GM18907 (cell line): ENCODE measurements at regions not wholly inside any gene's neighbourhood (a gene's known extent, or its start where the extent isn't known, plus 50 kb on each side); places are given as distances from the start of the nearest gene placed in this dataset.

Experiments
- ATAC-seq: cut with Tn5 transposase; IDR thresholded peaks from one replicate; pipeline ENCODE4 v1.9.1; 2021; ENCODE audit warnings: mild to moderate bottlenecking, moderate library complexity; ENCODE audit not compliant: unreplicated experiment

DNA sequence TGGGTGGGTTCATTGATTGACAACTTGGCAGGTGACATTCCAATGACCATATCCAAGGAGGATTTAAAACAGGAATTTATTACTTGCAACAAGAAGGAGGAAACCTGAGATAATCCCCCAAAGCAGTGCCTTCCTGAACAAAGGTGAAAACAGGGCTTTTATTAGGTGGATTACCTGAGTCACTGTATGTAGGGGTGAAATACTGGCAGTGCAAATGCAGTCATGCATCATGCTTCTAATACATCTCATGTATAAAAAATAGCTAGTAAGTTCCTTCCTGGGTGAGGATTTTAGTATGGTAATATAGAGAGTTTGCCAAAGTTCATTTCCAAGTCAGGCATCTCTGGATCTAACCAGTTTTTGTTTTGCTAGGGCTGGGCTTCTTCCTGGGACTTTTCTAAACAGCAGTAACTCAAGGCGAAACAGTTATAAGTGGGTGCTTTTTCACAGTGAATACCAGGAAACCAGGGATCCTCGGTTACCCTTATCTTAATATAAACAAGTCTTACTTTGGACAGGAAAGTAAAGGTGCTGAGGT is 583.4 kb upstream of the LRRTM1 start:
- no peak for ATAC-seq

DNA sequence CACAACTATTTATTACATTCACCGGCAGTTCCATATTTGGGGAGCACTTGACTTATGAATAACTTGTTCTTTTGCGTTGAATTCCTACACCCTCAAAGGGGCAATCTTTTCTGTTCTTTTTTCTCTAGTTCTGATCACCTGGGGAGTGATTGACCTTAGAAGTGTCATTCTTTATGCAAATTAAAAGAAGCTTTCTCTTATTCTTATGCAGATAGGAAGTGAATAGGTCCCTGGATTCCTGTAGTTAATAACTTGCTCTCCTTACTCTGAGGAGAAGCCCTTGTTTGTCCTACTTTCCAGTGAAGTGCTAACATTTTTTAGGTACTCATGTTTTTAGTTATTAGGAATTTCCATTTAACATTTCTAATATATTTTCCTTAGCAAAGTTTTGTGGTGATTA is 569.8 kb upstream of the LRRTM1 start:
- ATAC-seq = no peak

DNA sequence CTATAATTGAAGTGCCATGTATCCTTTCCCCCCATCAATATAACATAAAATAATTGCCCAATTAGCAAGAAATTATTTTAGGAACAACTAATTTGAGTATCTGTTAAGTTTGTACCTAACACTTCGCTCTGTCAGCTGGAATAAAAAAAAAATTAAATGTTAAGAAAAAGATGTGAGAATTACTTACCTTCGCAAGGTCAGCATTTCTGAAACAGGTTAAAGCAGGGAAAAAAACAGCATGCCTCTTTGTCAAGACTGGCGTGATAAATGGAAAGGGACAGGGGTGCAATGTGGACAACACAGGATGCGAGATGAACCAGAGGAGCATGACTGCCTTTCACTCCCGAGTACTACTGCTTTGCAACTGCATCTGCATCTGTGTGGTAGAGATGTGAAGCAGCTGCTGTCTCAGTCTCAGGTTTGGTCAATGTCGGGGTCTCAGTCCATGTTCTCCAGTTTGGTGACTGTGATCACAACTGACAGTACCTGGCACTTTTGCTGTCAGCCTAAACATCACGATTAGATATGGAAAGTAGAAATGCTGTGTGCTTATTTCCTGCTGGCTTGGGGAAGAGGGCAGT is 565.4 kb upstream of the LRRTM1 start:
- no peak for ATAC-seq

DNA sequence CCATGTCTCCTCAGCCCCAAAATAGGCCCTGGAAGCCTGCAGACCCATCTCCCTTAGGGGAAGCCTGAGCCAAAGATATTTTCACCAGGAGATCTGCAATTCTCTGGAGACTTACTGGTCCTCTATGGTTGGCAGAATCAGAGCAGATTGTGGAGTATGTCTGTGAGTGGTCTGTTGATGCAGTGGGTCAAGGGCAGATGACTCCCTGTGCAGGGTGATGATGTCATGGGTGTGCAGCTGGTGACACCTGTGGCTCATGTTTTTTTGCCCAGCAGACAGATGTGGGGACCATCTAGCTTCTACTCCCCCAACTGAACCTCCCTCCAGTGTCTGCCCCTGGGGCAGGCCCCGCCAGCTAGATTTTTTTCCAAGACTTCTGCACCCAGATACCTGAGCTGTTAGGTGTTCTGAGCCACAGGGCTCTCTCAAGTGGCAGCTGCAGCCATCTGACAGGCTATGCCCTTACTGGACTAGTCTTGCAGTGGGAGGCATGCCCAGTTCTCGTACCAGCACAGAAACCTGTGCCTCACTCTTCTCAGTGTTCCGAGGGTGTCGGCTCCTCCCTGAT is 558.7 kb upstream of the LRRTM1 start:
- ATAC-seq = no peak

DNA sequence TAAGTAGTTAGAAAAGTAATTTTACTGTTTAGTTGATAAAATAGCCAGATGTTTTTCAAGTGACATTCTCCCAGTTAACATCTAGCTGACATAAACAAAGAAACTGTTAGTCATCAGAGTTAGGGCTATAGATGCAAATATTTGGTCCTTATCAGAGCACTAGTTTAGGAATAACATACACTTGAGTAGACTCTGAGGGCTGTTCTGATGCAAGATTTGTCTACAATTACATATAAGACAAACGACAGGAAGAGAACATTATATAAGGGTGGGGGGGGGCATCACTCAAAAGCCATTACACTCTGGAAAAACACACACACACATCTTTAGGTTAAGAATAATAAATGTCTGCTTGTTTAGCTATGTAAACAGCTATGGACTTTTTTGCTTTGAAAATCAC is 554.4 kb upstream of the LRRTM1 start:
- ATAC-seq = no peak

DNA sequence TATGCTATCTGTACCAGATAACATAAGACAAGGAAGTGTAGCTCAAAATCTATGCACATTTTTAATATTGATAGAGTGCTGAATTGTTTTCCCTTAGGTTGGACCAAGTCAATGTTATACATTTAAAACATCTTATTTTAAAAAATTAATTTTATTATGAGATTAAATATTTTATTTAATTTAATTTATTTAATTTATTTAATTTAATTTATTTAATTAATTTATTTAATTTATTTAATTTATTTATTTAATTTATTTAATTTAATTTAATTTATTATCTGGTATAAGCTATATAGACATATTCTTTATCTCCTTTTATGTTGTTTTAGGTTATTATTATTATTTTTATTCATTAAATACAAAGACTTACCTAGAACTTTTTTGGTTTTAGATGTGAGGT is 551.7 kb upstream of the LRRTM1 start:
- no peak for ATAC-seq

DNA sequence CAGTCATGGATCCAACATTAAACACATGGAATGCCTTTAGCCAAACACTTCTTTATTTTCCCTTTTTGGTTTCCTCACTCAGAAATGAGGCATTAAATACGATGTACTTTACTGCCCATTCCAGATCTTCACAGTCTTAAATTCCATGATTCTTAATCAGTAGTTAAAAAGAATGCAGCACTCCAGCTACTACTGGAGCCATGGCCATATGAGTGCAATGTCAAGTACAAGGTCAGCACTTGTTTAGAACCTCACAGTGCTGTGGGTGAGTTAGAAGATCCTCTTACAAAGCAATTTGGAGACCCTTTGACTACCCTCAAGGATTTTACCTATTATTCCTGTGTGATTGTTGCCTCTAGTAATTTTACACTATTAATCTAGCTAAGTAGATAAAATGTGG is 550.3 kb upstream of the LRRTM1 start:
- ATAC-seq = no peak

DNA sequence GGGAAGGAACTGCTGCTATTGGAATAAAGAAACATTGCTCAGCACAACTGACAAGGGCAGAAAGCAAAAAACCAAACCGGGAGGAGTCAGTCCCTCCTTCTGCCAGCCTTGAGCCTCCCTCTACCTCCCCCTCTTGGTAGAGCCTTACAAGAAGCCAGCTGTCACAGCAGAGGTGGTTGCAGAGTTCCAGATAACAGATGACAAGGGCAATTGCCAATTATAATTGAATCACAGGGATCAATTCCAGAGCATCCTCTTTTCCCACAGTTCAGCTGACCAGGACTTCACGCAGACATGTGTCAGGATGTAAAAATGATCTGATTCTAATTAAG is 548.2 kb upstream of the LRRTM1 start:
- no peak for ATAC-seq

DNA sequence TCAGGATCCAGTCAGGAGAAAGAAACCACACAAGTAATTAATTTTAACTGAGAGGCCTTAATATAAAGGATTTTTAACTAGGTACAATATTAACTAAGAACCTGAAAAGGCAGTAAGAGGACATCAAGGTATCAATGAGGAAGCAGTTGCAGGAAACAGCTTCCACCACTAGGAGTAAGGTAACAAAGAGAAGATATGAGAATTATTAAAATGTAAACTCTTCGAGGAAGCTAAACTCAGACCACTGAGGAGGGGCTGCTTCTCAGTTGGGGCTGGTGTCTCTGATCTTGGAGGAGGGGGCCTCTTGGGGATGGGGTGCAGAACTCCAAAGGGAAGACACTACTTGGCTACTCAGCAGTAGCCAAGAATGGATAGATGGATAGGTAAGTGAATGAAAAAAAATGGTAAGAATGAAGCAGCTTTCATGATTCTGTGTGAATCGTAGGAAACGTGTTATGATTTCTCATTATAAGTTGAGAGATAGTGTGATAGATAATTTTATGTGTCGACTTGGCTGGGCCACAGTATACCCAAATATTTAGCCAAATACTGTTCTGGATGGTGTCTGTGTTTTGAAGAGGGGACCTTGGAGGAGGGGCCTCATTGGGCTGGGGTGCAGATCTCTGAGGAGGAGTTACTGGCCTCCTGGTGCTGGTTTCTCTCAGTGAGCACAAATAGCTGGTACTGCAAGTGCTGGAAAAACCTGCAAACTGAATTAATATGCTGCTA is 547.7 kb upstream of the LRRTM1 start:
- no peak for ATAC-seq

- no peak for ATAC-seq
These were observed 526.3 kb upstream of the LRRTM1 start for GRCh38 chr2:80830891-80831290.

- ATAC-seq = no peak
These were observed 518.4 kb upstream of the LRRTM1 start for GRCh38 chr2:80822999-80823398.

GRCh38 chr2:80815259-80815658 is 510.7 kb upstream of the LRRTM1 start:
- no peak for ATAC-seq

DNA sequence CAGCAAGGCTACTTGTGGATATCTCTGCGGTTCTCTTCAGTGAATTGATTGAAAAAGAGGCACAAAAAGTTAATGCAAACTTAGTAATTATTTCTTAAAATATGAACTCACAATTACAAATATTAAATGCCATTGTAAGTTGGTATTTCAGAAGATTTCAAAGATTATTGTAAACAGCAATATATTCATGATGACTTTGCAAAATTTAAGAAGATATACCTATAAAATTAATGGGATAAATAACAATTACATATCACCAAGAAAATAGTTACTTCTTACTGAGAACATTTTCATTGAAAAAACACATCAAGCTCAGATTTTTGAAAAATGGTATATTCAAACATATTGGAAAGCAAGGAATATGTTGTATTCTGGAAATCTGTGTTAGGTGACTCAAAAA is 482.0 kb upstream of the LRRTM1 start:
- ATAC-seq = no peak

DNA sequence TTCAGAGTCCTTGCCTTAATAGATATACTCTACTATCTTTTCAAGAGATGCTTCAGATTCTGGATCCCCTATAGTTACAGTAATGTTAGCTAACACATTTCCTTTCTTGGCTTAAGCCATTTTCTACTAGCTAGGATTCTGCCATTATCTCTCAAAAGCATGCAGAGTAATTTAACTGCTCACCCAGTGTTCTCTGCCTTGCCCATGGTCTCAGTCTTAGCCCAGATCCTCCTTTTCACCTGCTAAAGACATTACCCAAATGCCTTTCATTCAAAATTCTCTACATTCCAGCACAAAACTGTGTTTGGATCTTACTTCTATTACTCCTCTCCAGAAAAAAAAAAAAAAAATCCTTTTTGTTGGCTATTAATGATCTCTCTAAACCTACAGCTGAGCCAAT is 474.2 kb upstream of the LRRTM1 start:
- no peak for ATAC-seq

GRCh38 chr2:80748592-80748991 is 444.0 kb upstream of the LRRTM1 start:
- ATAC-seq = no peak

DNA sequence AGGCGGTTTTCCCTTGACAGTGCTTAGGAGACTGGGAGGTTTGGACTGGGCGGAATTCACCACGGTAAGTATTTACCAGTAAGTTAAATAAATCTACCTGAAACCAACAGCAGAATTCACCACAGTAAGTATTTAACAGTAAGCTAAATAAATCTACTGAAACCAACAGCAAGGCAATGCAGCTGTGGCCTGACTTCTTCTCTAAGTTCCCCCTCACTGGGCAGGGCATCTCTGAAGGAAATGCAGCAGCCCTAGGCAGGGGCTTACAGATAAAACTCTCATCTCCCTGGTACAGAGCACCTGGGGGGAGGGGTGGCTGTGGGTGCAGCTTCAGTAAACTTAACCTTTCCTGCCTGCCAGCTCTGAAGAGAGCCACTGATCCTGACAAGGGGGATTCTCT is 432.5 kb upstream of the LRRTM1 start:
- ATAC-seq = no peak

- ATAC-seq = no peak
These were observed 420.4 kb upstream of the LRRTM1 start for GRCh38 chr2:80725001-80725400.

DNA sequence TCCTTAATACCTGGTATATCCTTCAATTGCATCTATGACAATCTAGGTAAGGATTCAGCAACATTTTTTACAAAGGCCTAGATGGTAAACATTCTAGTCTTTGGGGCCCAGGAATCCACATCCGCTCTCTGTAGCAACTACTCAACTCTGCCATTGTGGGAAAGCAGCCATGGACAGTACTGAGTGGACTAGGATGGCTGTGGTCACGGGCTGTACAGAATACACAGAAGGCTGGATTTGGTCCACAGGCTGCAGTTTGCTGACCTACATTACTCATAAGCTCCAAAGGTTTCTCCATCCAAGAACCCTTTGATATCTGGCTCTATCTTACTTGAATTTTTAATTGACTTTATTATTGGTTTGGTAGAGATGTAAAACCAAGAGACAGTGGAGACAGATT is 418.3 kb upstream of the LRRTM1 start:
- no peak for ATAC-seq

GRCh38 chr2:80719607-80720006 is 415.1 kb upstream of the LRRTM1 start:
- ATAC-seq = no peak

GRCh38 chr2:80715433-80715832 is 410.9 kb upstream of the LRRTM1 start:
- ATAC-seq = no peak

DNA sequence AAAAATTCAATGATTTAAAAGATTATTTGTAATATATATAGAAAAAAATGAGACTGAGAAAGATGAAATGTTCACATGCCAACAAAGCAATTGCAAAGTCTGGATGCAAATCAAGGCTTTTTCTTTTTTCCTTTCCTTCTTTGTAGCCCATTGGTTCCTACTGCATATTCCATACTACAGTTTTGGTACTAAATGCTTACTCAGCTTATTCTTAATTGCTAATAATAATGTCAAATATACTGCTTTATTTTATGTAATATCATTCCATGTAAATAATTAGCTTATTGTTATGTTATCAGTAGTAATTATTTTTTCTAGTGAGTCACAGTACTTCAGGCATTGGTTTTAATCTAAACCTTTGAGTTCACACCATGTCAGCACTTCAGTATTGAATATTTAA is 407.4 kb upstream of the LRRTM1 start:
- ATAC-seq = no peak

GRCh38 chr2:80706951-80707350 is 402.4 kb upstream of the LRRTM1 start:
- ATAC-seq = no peak

DNA sequence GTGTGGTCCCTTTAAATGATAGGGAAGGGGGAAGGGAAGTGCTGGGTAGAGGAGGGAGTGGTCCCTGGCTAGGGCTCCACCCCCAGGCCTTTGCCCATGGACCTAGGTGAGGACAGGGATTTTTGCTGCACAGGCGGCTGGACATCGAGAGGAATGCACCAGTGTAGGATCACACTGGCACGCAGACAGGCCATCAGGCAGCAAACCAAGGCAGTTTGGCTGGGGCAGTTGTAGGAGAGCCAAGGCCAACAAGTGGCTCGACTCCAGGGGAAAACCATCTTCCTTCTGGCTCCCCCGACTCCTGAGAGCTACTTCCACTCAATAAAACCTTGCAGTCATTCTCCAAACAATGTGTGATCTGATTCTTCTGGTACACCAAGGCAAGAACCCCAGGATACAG is 402.0 kb upstream of the LRRTM1 start:
- no peak for ATAC-seq
